ENCODE measurements at regions not wholly inside any gene's neighbourhood (a gene's known extent, or its start where the extent isn't known, plus 50 kb on each side); places are given as distances from the start of the nearest gene placed in this dataset.

- TF ChIP-seq POLR2A (IDR thresholded peaks at IDR 0.05; ENCODE audit: control extremely low read depth in 1 of 2, low read depth in 2 of 2, low read length in 2 of 2) (no peak), CEBPB (IDR thresholded peaks at IDR 0.05; ENCODE audit: low read depth, low read length) (no peak), POLR2AphosphoS5 (IDR thresholded peaks at IDR 0.05; ENCODE audit: low read depth, low read length) (no peak), EP300 (IDR thresholded peaks at IDR 0.05; ENCODE audit: borderline replicate concordance in 1 of 2, low read depth in 2 of 2, low read length in 2 of 2) (no peak), MAX (IDR thresholded peaks at IDR 0.05) (no peak), HDAC2 (IDR thresholded peaks at IDR 0.05; ENCODE audit: borderline replicate concordance in 1 of 2, low read depth in 2 of 2, low read length in 2 of 2) (no peak), EZH2 (IDR thresholded peaks at IDR 0.05; ENCODE audit: low read depth, low read length, severe bottlenecking) (no peak), SIRT6 (IDR thresholded peaks at IDR 0.05; ENCODE audit: low read length) (no peak)
- TF ChIP-seq, protein P1, sequence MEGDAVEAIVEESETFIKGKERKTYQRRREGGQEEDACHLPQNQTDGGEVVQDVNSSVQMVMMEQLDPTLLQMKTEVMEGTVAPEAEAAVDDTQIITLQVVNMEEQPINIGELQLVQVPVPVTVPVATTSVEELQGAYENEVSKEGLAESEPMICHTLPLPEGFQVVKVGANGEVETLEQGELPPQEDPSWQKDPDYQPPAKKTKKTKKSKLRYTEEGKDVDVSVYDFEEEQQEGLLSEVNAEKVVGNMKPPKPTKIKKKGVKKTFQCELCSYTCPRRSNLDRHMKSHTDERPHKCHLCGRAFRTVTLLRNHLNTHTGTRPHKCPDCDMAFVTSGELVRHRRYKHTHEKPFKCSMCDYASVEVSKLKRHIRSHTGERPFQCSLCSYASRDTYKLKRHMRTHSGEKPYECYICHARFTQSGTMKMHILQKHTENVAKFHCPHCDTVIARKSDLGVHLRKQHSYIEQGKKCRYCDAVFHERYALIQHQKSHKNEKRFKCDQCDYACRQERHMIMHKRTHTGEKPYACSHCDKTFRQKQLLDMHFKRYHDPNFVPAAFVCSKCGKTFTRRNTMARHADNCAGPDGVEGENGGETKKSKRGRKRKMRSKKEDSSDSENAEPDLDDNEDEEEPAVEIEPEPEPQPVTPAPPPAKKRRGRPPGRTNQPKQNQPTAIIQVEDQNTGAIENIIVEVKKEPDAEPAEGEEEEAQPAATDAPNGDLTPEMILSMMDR (IDR thresholded peaks at IDR 0.05; ENCODE audit: control extremely low read depth in 1 of 3, insufficient read depth in 1 of 3, low read depth in 1 of 3, low read length in 3 of 3), result no peak
These were observed 51.2 kb upstream of the CCDC190 start for GRCh38 chr1:162912061-162912667.
